GM12878 (cell line): ENCODE measurements at regions not wholly inside any gene's neighbourhood (a gene's known extent, or its start where the extent isn't known, plus 50 kb on each side); places are given as distances from the start of the nearest gene placed in this dataset.
A peak's percentile ranks its signal among the peaks of the same experiment; 100 is the strongest.

Experiments used
- ATAC-seq: fragments of 200-7000 bp; cut with Tn5 transposase; 3 replicates; pipeline ENCODE4 v1.9.1; 2020; ENCODE audit warnings: mild to moderate bottlenecking, moderate library complexity
- BruUV-seq: library from RNA; stranded (reverse); fragments of 400-500 nt; replicated peaks from 2 replicates; lab custom pipeline; 2021; lab: Mats Ljungman, UMichigan
- CTCF ChIA-PET: fragments of 300-600 bp; sonication (Branson Sonifier 250); formaldehyde crosslinking; extraction: SDS; loops from one replicate; lab custom pipeline; 2021; ENCODE audit warnings: inconsistent platforms; lab: Yijun Ruan, JAX
- POLR2A ChIA-PET: fragments of 350-600 bp; formaldehyde crosslinking; extraction: SDS; loops from one replicate; lab custom pipeline; 2021; ENCODE audit warnings: inconsistent platforms; lab: Charles Lee
- RAD21 ChIA-PET: fragments of 300-600 bp; sonication (Branson Sonifier 250); formaldehyde crosslinking; loops from one replicate; lab custom pipeline; 2023; ENCODE audit warnings: antibody characterized with exemption; ENCODE audit not compliant: unreplicated experiment; lab: Charles Lee
- SMC1A ChIA-PET: fragments of 300-600 bp; sonication (Branson Sonifier 250); formaldehyde crosslinking; loops from one replicate; lab custom pipeline; 2023; ENCODE audit not compliant: unreplicated experiment, uncharacterized antibody; lab: Charles Lee
- DNase-seq: peaks from one replicate; pipeline ENCODE4 v3.0.0-alpha.2; 2011; ENCODE audit warnings: low read depth, low spot score
- FAIRE-seq: peaks from 3 replicates; lab custom pipeline; 2011; peaks lifted over from hg19 to GRCh38; lab: Jason Lieb, UNC
- H2AFZ ChIP-seq: 2 replicates; pipeline ENCODE4 v1.6.0; 2011; ENCODE audit warnings: low read depth, low read length, control low read depth; ENCODE audit not compliant: control insufficient read depth
- H3K27ac ChIP-seq: 2 replicates; pipeline ENCODE4 v1.5.1; 2011; ENCODE audit warnings: control low read depth; ENCODE audit not compliant: control insufficient read depth, insufficient read depth
- H3K27me3 ChIP-seq, 2 experiments: replicated peaks in 1 of 2; 2 replicates each; pipeline versions ENCODE4 v1.6.0 to v1.6.1; 2011; ENCODE audit warnings: low read length in 1 of 2; ENCODE audit not compliant: control insufficient read depth in 2 of 2, insufficient read depth in 2 of 2
- H3K36me3 ChIP-seq, 2 experiments: 2 replicates each; pipeline ENCODE4 v1.5.1; 2011; ENCODE audit warnings: low read length in 1 of 2; ENCODE audit not compliant: control insufficient read depth in 2 of 2, insufficient read depth in 2 of 2
- H3K4me1 ChIP-seq: 2 replicates; pipeline ENCODE4 v1.6.1; 2011; ENCODE audit warnings: mild to moderate bottlenecking, low read length, moderate library complexity, mixed read lengths; ENCODE audit not compliant: control insufficient read depth, insufficient read depth
- H3K4me2 ChIP-seq: 2 replicates; pipeline ENCODE4 v1.6.0; 2011; ENCODE audit warnings: control low read depth; ENCODE audit not compliant: control insufficient read depth, insufficient read depth
- H3K4me3 ChIP-seq: fragments of 200-600 bp; sonication (generic); 2 replicates; pipeline ENCODE4 v1.5.1; 2016
- H3K79me2 ChIP-seq: 2 replicates; pipeline ENCODE4 v1.6.0; 2011; ENCODE audit warnings: low read length; ENCODE audit not compliant: control insufficient read depth, insufficient read depth
- H3K9ac ChIP-seq: 2 replicates; pipeline ENCODE4 v1.8.0; 2011; ENCODE audit warnings: low read length, control low read depth, mixed read lengths; ENCODE audit not compliant: control insufficient read depth, insufficient read depth
- H3K9me3 ChIP-seq: replicated peaks from 3 replicates; pipeline ENCODE4 v1.5.1; 2011; ENCODE audit warnings: mild to moderate bottlenecking, low read length; ENCODE audit not compliant: control insufficient read depth, insufficient read depth
- H4K20me1 ChIP-seq: 2 replicates; pipeline ENCODE4 v1.6.0; 2011; ENCODE audit not compliant: control insufficient read depth, insufficient read depth
- RELB ChIP-seq: fragments of 450-650 bp; IDR thresholded peaks from 2 replicates; pipeline ENCODE4 v1.6.1; 2017; ENCODE audit warnings: low read depth, mild to moderate bottlenecking, moderate library complexity
- RUNX3 ChIP-seq: IDR thresholded peaks from 2 replicates; pipeline ENCODE4 v1.6.1; 2012; ENCODE audit warnings: low read length, inconsistent platforms
- USF1 ChIP-seq: IDR thresholded peaks from 2 replicates; pipeline ENCODE4 v1.6.1; 2011; ENCODE audit warnings: borderline replicate concordance, low read depth, mild to moderate bottlenecking, moderate library complexity, mixed read lengths, low read length; ENCODE audit not compliant: insufficient read depth; ENCODE audit errors: extremely low read length
- WGBS: methylation state at CpG from one replicate; pipeline ENCODE4 v1.1.6; 2016; ENCODE audit warnings: low lambda C conversion rate; ENCODE audit not compliant: insufficient replicate concordance, insufficient coverage; ENCODE audit errors: missing lambda C conversion rate; 5-methylcytosine and 5-hydroxymethylcytosine counted together
- in situ Hi-C: fragments of 300-500 bp; cut with MboI; formaldehyde crosslinking; loops from 9 replicates; pipeline ENCODE4 v1.14.3; 2018; ENCODE audit warnings: mixed read lengths
- intact Hi-C: fragments of 100-400 bp; cut with micrococcal nuclease; formaldehyde crosslinking; loops from one replicate; pipeline ENCODE4 v1.14.2; 2022; ENCODE audit not compliant: unreplicated experiment

- TF ChIP-seq RELB, result no peak
Measured at GRCh38 chr13:50283017-50283416, 267.8 kb downstream of the KCNRG start (continued).

- WGBS, result 0% methylated on average over 2 of the region's 2 CpGs
- CTCF ChIA-PET, result no interaction called here
- in situ Hi-C loops, result no loop called here
- peaks cover 12% of the 10 kb centered on the region for H3K4me1 ChIP-seq
- peak overlapping the region; percentile 15; the same call in 1 of the 2 replicates for H3K4me2 ChIP-seq
- intact Hi-C loops, result no loop called here
- H3K9ac ChIP-seq, result no peak overlapping the region
- no peaks in the 10 kb centered on the region for H4K20me1 ChIP-seq
- H2AFZ ChIP-seq, result no peak overlapping the region
- peak; percentile 58 for ATAC-seq
- TF ChIP-seq RUNX3 (peak; percentile 66), USF1 (no peak)
- no peaks in the 10 kb centered on the region for H3K79me2 ChIP-seq
- H3K9me3 ChIP-seq, result no peaks in the 10 kb centered on the region; the same call in none of the 3 replicates
- no peaks in the 10 kb centered on the region for H3K36me3 ChIP-seq
- SMC1A ChIA-PET, result no interaction called here
- RAD21 ChIA-PET, result no interaction called here
- peak; percentile 52 for FAIRE-seq
- no peak overlapping the region for H3K27ac ChIP-seq
- no peak overlapping the region for H3K4me3 ChIP-seq
- no TSS peak for BruUV-seq
- POLR2A ChIA-PET, result no interaction called here
- DNase-seq, result no peak
- no peaks in the 10 kb centered on the region; a peak in 1 of 4 replicates for H3K27me3 ChIP-seq
Measured at GRCh38 chr13:50284540-50284939, 269.3 kb downstream of the KCNRG start.
